ENCODE measurements at regions not wholly inside any gene's neighbourhood (a gene's known extent, or its start where the extent isn't known, plus 50 kb on each side); places are given as distances from the start of the nearest gene placed in this dataset.

- DNase-seq (ENCODE audit: low spot score): no peak
Measured at GRCh38 chr6:150651808-150652470, 52.3 kb downstream of the PLEKHG1 start.

- DNase-seq (ENCODE audit: low spot score): no peak
Measured at GRCh38 chr6:150652848-150653613, 53.3 kb downstream of the PLEKHG1 start.

GRCh38 chr6:150654608-150655007 lies 54.9 kb downstream of the PLEKHG1 start:
- no peak for DNase-seq (ENCODE audit: low spot score)

- DNase-seq (ENCODE audit: low spot score): no peak
Measured at GRCh38 chr6:150656156-150656555, 56.5 kb downstream of the PLEKHG1 start.

- DNase-seq (ENCODE audit: low spot score): no peak
Measured at GRCh38 chr6:150658421-150658820, 58.7 kb downstream of the PLEKHG1 start.

GRCh38 chr6:150659046-150659763 lies 59.5 kb downstream of the PLEKHG1 start:
- DNase-seq (ENCODE audit: low spot score): no peak

GRCh38 chr6:150661216-150662007 lies 61.7 kb downstream of the PLEKHG1 start:
- no peak for DNase-seq (ENCODE audit: low spot score)

GRCh38 chr6:150662814-150663213 lies 63.1 kb downstream of the PLEKHG1 start:
- no peak for DNase-seq (ENCODE audit: low spot score)

- DNase-seq (ENCODE audit: low spot score): peak; percentile 31
Measured at GRCh38 chr6:150664091-150664490, 64.4 kb downstream of the PLEKHG1 start.

GRCh38 chr6:150666071-150666470 lies 66.4 kb downstream of the PLEKHG1 start:
- DNase-seq (ENCODE audit: low spot score): no peak

- no peak for DNase-seq (ENCODE audit: low spot score)
Measured at GRCh38 chr6:150667359-150667758, 67.7 kb downstream of the PLEKHG1 start.

- peak; percentile 79 for DNase-seq (ENCODE audit: low spot score)
Measured at GRCh38 chr6:150667977-150668716, 68.5 kb downstream of the PLEKHG1 start.

GRCh38 chr6:150668900-150669302 lies 69.2 kb downstream of the PLEKHG1 start:
- no peak for DNase-seq (ENCODE audit: low spot score)

- DNase-seq (ENCODE audit: low spot score): no peak
Measured at GRCh38 chr6:150670311-150670710, 70.6 kb downstream of the PLEKHG1 start.

GRCh38 chr6:150672800-150673199 lies 73.1 kb downstream of the PLEKHG1 start:
- DNase-seq (ENCODE audit: low spot score): no peak

GRCh38 chr6:150673720-150674346 lies 74.1 kb downstream of the PLEKHG1 start:
- no peak for DNase-seq (ENCODE audit: low spot score)

GRCh38 chr6:150676344-150676743 lies 76.7 kb downstream of the PLEKHG1 start:
- DNase-seq (ENCODE audit: low spot score): no peak

- no peak for DNase-seq (ENCODE audit: low spot score)
Measured at GRCh38 chr6:150676772-150677171, 77.1 kb downstream of the PLEKHG1 start.

- no peak for DNase-seq (ENCODE audit: low spot score)
Measured at GRCh38 chr6:150680510-150680909, 80.8 kb downstream of the PLEKHG1 start.

GRCh38 chr6:150681578-150682395 lies 82.1 kb downstream of the PLEKHG1 start:
- no peak for DNase-seq (ENCODE audit: low spot score)

Data from COLO829 (cell line).